8988T (cell line): ENCODE measurements at regions not wholly inside any gene's neighbourhood (a gene's known extent, or its start where the extent isn't known, plus 50 kb on each side); places are given as distances from the start of the nearest gene placed in this dataset.

Experiments used
- DNase-seq: peaks from one replicate; pipeline ENCODE4 v3.0.0; 2011

GRCh38 chr11:37695283-37695682 is 1097.2 kb upstream of the RAG2 start:
- no peak for DNase-seq

- DNase-seq: no peak
These were observed 1091.9 kb upstream of the RAG2 start for GRCh38 chr11:37689951-37690350.

- no peak for DNase-seq
These were observed 1090.4 kb upstream of the RAG2 start for GRCh38 chr11:37688456-37688855.

- no peak for DNase-seq
These were observed 1089.1 kb upstream of the RAG2 start for GRCh38 chr11:37687130-37687529.

- no peak for DNase-seq
These were observed 1073.3 kb upstream of the RAG2 start for GRCh38 chr11:37671321-37671720.

GRCh38 chr11:37666960-37667359 is 1068.9 kb upstream of the RAG2 start:
- DNase-seq: no peak

- no peak for DNase-seq
These were observed 1059.6 kb upstream of the RAG2 start for GRCh38 chr11:37657645-37658044.

GRCh38 chr11:37647767-37648166 is 1049.7 kb upstream of the RAG2 start:
- DNase-seq: no peak

GRCh38 chr11:37643968-37644367 is 1045.9 kb upstream of the RAG2 start:
- no peak for DNase-seq

GRCh38 chr11:37642296-37642695 is 1044.3 kb upstream of the RAG2 start:
- no peak for DNase-seq

GRCh38 chr11:37632748-37633147 is 1034.7 kb upstream of the RAG2 start:
- no peak for DNase-seq

GRCh38 chr11:37630866-37631265 is 1032.8 kb upstream of the RAG2 start:
- no peak for DNase-seq

GRCh38 chr11:37623778-37624177 is 1025.7 kb upstream of the RAG2 start:
- no peak for DNase-seq

- no peak for DNase-seq
These were observed 1023.6 kb upstream of the RAG2 start for GRCh38 chr11:37621662-37622061.

- no peak for DNase-seq
These were observed 1018.3 kb upstream of the RAG2 start for GRCh38 chr11:37616291-37616690.

GRCh38 chr11:37613031-37613430 is 1015.0 kb upstream of the RAG2 start:
- no peak for DNase-seq

GRCh38 chr11:37612146-37612545 is 1014.1 kb upstream of the RAG2 start:
- no peak for DNase-seq

- DNase-seq: no peak
These were observed 1007.2 kb upstream of the RAG2 start for GRCh38 chr11:37605229-37605628.

GRCh38 chr11:37598381-37598780 is 1000.3 kb upstream of the RAG2 start:
- no peak for DNase-seq

- no peak for DNase-seq
These were observed 999.7 kb upstream of the RAG2 start for GRCh38 chr11:37597776-37598175.

GRCh38 chr11:37595845-37596244 is 997.8 kb upstream of the RAG2 start:
- no peak for DNase-seq

GRCh38 chr11:37574361-37574760 is 976.3 kb upstream of the RAG2 start:
- no peak for DNase-seq

- DNase-seq: no peak
These were observed 974.6 kb upstream of the RAG2 start for GRCh38 chr11:37572491-37573171.

GRCh38 chr11:37571246-37571645 is 973.2 kb upstream of the RAG2 start:
- no peak for DNase-seq

GRCh38 chr11:37560991-37561390 is 963.0 kb upstream of the RAG2 start:
- DNase-seq: no peak

GRCh38 chr11:37560346-37560745 is 962.3 kb upstream of the RAG2 start:
- DNase-seq: no peak
